GM19240 (cell line): ENCODE measurements at regions not wholly inside any gene's neighbourhood (a gene's known extent, or its start where the extent isn't known, plus 50 kb on each side); places are given as distances from the start of the nearest gene placed in this dataset.

Source experiments
- DNase-seq: peaks from one replicate; pipeline ENCODE4 v3.0.0; 2011; ENCODE audit warnings: low spot score; ENCODE audit not compliant: insufficient read length

DNA sequence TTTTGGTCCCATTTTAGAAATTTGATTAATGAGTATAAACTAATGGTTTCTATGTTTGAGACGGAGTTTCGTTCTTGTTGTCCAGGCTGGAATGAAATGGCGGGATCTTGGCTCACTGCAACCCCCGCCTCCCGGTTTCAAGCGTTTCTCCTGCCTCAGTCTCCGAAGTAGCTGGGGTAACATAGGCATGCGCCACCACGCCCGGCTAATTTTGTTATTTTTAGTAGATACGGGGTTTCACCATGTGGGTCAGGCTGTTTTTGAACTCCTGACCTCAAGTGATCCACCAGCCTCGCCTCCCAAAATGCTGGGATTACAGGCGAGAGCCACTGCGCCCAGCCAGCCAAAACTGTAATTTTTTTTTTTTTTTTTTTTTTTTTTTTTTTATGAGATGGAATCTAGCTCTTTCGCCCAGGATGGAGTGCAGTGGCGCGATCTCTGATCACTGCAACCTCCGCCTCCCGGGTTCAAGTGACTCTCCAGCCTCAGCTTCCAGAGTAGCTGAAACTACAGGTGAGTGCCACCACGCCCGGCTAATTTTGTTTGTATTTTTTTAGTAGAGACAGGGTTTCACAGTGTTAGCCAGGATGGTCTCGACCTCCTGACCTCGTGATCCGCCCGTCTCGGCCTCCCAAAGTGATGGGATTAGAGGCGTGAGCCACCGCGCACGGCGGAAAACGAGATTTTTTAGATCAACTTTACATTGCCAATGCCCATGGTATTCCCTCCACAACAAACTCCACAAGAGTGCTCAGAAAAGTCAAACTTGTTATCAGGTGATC is 127.8 kb downstream of the HFE start:
- no peak for DNase-seq

DNA sequence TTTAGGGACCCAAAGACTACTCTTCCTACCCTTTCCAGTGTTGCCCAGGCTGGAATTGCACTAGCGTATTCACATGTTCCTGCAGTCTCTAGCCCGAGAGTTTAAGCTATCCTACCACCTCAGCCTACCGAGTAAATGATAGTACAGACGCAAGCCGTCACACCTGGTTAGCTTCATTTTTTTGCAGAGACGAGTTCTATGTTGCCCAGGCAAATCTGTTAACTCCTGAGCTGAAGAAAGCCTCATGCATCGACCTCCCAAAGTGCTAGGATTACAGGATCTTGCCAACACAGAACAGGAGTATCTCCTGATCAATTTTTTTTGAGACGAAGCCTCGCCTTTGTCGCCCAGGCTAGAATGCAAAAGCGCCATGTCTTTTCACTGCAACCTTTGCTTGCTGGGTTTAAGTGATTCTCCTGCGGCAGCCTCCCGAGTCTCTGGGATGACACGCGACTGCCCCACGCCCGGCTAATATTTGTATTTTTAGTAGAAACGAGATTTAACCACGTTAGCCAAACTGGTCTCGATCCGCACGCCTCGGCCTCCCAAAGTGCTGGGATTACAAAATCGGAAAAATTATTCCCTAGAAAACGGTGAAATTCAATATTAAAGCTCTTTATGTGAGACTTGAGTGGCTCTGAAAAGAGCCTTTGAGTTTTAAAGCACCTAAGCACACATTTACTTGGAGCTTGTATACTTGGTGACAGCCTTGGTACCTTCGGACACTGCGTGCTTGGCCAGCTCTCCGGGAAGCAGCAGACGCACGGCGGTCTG is 128.5 kb downstream of the HFE start:
- DNase-seq: no peak

DNA sequence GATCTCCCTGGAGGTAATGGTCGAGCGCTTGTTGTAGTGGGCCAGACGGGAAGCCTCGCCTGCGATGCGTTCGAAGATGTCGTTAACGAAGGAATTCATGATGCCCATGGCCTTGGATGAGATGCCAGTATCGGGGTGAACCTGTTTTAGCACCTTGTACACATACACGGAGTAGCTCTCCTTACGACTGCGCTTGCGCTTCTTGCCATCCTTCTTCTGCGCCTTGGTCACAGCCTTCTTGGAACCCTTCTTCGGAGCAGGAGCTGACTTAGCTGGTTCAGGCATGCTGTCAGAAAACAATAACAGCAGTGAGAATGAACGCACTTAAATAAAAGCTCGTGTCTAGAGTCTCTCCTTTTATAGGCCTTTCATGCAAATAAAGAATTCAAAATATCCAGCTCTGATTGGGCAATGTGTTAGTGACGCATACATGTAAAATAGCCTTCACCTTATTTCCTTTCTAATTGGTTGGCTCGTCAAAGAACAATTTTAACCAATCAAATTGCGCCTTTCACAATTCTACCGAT is 129.2 kb downstream of the HFE start:
- DNase-seq: no peak

DNA sequence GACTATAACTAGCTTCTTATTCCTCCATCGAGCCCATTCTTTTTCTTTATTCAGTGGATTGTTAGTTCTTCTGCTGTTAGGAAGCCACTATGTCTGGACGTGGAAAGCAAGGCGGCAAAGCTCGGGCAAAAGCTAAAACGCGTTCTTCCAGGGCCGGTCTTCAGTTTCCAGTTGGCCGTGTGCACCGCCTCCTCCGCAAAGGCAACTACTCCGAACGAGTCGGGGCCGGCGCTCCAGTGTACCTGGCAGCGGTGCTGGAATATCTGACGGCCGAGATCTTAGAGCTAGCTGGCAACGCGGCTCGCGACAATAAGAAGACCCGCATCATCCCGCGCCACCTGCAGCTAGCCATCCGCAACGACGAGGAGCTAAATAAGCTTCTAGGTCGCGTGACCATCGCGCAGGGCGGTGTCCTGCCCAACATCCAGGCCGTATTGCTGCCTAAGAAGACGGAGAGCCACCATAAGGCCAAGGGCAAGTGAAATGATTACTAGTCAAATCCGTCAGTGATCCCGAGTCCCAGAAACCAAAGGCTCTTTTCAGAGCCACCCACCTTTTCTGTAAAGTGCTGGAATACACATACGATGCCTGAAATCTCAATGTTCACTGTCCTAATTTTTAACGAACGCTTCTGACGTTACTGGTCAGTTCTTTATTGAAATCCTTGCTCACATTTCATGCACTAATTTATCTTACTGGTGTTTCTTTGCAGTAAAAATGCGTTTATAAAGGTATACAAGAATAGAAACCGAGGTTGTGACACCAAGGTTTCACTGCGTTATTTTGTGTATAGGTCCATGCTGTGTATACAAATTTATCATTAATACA is 129.9 kb downstream of the HFE start:
- DNase-seq: no peak

DNA sequence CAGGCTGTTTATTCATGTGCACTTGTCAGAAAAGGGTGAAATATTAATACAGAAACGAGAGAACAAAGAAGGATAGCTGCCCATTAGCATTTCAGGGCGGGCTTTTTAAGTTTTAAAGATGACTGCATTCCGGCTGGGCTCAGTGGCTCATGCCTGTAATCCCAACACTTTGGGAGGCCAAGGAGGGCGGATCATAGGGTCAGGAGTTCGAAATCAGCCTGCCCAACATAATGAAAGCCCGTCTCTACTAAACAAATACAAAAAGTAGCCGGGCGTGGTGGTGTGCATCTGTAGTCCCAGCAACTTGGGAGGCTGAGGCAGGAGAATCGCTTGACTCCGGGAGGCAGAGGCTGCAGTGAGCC is 130.5 kb downstream of the HFE start:
- no peak for DNase-seq

DNA sequence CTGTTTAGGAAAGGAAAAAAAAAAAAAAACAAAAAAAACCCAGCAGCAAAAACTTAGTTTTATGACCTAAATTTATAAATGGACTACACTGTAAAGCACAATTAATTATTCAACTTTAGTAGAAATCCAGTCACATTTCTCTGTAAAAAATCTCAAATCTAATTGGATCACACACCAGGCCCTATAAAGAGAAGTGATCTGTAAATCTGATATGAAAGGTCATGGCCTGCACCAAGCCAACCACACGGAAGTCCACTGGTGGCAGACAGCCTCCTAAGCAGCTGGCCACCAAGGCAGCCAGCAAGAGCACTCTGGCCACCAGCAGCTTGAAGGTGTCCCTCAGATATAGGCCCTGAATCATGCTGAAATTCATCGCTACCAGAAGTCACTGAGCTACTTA is 131.6 kb downstream of the HFE start:
- DNase-seq: no peak

DNA sequence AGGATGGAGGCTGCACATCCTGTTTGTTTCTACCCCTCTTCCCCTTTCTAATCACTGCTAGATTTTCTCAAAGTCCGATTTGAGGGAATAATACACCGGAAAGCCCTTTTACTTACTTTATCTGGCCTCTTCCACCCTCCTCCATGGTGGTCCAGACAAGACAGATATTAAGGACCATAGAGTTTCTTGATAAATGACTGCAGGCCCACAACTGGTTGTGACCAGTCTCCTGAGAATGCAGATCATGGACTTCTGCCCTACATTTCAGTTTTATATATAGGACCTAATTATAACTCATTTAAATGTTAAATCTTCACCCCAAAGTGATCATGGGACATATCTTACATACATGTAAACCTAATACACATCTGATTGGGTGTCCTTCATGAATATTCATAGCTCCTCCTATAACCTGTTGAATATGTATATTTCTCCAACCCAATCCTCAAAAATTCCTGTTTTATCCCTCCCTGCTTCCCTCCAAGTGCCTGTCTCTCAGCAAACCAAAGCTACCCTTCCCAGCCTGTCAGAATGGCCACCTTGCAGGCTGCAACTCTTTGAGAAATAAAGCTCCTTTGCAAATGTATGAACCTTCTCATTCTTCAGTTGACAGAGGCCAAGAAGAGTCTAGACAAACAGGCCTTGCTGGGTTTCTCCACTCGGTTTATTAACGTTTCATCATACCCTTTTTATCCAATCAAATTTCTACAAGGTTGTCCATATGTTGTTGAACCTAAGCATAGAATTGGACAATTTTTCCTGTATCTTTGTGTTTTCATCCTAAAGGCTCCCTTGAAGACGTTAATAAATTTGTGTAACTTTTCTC is 133.1 kb downstream of the HFE start:
- no peak for DNase-seq

DNA sequence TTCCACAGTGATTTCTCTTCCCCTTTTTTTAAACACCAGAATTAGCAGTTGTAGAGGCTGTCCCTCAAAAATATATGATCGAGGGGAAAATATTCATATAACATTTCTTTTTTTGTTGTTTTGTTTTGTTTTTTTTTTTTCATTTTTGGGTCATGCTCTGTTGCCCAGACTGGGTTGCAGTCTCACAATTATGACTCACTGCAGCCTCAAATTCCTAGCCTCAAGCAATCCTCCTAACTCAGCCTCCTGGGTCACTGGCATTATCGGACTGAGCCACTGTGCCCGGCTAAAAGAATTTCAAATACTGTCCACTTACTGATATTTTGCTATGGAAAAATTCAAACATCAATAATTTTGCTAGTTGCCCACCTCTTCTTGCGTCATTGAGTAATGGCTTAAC is 134.0 kb downstream of the HFE start:
- no peak for DNase-seq

DNA sequence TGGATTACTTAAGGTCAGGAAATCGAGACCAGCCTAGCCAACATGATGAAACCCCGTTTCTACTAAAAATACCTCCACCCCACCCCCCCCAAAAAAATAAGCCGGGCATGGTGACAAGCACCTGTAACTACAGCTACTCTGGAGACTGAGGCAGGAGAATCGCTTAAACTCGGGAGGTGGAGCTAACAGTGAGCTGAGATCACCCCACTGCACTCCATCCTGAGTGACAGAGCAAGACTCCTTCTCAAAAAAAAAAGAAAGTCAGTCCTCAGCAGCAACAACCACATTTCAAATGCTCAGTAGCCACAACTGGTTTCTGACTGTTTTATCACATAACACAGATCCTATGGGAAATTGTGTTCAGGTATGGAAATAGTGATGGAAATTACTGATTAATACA is 135.3 kb downstream of the HFE start:
- no peak for DNase-seq

DNA sequence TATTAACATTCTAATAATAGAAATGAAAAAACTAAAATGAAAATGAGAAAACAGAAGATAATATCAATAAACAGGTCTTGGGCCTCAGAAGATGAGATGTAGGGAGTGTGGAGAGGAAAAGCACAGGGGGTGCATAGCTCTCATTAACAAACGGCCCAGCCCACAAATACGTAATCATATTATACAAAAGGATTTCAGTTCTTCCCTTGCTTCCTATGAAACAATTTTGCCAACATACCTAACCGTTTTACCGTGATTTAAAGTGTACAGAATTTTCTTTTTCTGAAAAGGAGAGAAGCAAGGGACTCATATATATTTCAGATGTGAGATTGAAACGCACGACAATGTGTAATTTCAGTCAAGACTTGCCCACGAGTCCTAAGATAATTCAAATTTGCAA is 136.0 kb downstream of the HFE start:
- DNase-seq: no peak

DNA sequence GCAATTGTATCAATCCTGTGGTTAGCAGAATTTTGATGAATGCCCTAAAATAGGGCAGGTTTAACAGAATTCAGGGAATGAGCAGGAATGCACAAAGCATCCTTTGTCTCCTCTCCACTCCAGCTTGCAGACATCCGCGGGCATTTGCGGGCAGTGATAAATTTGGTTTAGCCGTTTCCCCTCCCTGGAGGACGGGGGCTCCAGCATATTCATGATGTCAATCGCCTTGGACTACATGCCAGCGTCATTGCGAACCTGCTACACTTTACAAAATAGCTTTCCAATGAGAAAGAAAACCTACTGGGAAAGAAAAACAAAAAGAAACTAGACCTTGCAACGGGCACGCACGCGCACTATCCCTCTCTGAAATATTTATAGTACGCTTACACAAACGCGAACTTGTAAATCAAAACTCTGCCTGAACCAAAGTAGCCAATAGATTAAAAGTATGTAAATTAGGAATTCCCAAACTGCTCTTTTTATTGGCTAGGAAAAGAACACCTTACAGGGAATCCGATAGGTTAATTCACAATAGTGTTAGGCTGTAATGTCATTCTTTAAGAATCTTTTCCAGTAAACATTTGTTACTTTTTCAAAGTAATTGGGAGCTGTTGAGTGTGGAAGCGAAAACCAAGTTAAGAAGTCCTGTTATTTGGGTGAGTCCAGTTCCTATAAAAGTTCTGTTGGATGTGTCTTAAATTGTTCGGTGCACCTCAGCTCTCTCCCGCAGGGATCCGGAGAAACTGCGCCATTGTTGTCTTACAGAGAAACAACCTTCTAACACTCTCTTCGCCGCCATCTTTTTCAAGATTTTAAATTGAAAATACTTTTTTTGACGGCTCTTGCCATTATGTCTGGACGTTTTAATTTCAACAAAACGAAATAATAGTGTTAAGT is 136.7 kb downstream of the HFE start:
- no peak for DNase-seq

DNA sequence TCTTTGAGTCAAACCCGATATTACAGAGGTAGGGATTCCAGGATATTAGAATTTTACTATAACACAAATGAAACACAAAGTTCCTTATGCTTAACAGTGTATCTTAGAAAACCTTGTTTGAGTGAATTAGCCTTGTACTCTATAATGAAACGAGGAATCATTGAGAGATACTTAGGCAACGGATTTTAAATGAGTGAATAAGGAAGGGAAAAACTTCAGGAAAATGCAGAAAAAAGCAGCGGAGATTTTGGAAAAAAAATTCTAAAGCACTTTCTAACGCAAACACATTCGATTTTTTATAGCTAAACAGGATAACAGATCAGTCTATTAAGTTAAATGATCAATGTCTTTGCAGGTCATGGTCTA is 137.3 kb downstream of the HFE start:
- no peak for DNase-seq

DNA sequence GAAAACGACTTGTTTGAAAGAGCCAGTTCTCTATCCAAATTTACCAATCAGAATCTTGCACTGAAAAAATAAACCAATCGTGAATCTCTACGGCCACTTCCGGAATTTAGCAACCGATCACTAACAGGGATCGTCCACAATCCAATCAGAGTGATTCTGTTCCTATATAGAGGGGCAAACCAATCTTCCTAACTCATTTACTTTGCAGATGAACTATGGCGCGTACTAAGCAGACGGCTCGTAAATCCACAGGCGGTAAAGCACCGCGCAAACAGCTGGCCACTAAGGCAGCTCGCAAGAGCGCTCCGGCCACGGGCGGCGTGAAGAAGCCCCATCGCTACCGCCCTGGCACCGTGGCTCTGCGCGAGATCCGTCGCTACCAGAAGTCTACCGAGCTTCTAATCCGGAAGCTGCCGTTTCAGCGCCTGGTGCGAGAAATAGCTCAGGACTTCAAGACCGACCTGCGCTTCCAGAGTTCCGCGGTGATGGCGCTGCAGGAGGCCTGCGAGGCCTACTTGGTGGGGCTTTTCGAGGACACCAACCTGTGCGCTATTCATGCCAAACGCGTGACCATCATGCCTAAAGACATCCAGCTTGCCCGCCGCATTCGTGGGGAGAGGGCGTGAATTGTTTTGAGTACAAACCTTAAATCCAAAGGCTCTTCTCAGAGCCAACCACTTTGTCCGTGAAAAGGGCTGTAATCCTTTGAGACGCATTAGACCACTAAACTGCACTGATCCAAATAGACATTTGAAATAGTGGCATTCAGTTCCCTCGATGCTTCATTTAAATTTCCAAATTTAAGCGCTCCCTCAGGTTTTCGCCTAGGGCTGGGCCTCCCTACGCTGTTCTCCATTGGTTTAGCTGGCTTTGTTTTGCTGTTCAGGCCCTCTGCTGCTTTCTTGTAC is 138.0 kb downstream of the HFE start:
- no peak for DNase-seq

DNA sequence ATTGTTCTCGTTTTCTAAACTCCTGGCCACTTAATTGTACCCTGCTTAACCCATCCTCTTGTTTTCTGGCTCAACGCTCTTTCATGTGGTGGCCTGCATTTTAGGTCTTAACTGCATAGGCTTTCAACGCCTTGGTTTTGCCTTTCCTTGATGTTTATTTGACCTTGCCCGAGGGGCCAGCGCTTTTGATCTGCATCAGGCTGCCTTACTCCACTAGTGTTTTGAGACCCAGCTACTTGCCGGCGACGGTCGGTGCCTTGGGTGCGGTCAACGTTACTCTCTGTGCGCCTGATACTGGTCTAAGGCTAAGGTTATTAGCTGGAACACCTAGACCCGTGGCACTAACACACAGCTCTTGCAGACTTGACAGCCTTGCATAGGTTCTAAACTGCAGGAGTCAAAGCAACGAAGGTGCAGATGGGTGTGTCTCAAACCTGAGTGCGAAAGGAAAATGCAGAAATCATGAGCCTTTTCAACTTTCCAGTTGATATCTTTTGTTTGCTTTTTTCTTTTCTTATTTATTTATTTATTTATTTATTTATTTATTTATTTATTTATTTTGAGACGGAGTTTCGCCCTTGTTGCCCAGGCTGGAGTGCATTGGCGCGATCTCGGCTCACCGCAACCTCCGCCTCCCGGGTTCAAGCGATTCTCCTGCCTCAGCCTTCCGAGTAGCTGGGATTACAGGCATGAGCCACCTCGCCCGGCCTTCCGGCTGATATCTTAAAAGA is 138.8 kb downstream of the HFE start:
- no peak for DNase-seq

DNA sequence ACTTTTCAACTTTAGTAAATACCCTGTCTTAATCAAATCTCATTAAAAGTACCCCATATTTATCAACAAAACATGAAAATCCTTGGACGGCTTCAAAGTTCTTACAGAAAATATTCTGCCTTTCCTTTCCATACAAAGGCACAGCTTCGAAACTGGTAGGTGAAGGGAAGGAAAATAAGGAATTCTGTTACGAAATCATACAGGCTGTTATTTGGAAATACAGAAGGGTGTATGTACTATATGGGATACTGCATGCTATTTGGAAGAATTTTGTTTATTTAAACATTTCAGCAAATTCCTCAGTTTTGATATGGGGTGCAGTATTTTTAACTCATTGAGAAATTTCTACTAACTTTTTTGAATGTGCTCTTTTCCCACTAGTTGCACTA is 138.4 kb upstream of the BTN3A2 start:
- DNase-seq: no peak

DNA sequence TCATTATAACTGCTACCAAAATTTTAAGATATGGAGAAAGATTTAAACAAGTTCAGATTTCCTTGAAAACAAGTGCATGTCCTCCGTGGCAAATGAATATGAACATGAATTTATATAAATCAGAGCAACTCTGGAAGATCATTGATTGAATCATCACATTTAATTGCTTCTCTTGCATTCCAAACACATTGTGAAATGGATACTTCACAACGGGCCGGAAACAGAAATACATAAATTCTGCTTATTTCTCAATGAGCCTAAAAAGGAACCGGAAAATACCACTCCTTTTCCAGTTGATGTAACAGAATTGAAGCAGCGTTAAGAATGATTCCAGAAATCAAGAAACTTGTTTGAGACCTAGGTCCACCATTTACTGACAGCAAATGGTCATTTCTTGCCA is 134.6 kb upstream of the BTN3A2 start:
- DNase-seq: no peak

DNA sequence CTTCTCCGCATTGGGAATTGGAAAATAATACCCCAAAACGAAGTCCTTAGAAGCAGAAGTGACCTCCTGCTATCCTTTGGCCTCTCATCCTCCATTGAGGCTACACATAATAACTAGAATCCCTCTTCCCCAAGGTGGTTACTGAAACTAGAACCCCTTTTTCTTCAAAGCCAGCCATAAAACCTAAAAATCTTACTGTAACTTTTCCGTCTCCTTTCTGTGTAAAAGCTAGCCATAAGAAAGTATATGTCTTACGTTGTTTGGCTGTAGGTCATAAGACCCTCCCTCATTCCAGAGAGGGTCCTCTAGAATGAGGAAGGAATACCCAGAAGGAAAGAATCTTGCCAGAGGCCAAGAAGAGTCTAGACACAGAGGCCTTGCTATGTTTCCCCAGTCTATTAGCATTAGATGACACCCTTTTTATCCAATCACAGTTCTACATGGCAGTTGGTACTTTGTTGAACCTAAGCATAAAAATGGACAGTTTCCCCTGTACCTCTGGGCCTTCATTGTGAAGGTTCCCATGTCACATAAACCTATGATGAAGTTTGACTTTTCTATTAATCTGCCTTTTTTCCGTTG is 133.9 kb upstream of the BTN3A2 start:
- no peak for DNase-seq

DNA sequence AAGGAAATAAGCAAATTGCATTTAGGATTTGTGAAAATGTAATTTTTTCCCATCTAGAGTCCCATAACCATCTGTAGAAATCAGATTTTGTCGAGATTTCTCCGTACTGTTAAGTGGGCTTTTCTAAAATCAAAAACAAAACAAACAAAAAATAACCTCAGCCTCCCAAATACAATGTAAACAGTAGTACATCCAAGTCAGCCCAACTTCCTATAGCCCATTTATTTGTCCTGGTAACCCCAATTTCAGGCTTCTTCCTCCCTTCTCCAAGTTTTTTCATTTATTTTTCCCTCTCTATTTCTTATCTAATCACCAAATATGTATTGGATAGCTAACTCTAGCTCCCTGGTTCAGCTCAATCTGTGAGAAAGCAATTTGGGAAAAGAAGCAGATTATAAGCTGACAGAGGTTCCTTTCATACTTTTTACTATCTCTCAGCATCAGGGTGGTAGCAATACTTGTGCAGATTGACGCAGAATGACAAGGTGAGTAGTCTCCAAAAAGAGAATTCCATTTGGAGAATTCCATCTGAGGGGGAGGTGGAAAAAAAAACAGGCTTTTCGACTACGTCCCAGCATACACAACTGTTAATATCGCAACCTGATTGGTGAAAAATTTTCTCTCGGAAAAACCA is 132.6 kb upstream of the BTN3A2 start:
- DNase-seq: no peak
